Tibial nerve (tissue), 3 donors: ENCODE measurements at regions not wholly inside any gene's neighbourhood (a gene's known extent, or its start where the extent isn't known, plus 50 kb on each side); places are given as distances from the start of the nearest gene placed in this dataset.

Experiments used
- POLR2A ChIP-seq, 2 donors: fragments of 450-650 bp; IDR thresholded peaks; one replicate each; pipeline ENCODE4 v1.6.1; 2017; ENCODE audit warnings: antibody characterized with exemption in 2 of 2, mild to moderate bottlenecking in 2 of 2, moderate library complexity in 2 of 2
- TF ChIP-seq, protein P1 (sequence below), 5 experiments: fragments of 200-600 bp in 3 of 5; fragments of 450-650 bp in 2 of 5; sonication (generic) in 3 of 5; IDR thresholded peaks; one replicate each; pipeline ENCODE4 v1.5.1; 2016 to 2019; ENCODE audit warnings: antibody characterized with exemption in 5 of 5, mild to moderate bottlenecking in 3 of 5, moderate library complexity in 2 of 5

DNA sequence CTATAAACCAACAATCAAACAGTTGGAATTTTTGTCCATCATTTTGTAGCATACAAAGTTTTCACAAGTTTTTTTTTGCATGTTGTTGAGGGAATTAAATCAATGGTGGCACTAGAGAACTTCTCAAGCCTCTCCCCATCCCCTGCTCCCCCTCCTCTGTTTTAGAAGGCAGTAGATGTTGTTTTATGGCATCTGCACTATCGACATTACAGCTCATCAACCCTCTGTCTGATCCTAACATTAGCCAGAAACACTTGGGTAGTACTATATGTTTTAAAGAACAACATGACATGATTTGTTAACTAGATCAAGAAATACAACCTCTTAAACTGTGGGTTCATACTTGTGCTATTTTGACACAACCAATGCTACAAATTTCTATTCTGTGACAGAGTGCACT is 306.5 kb upstream of the NR5A2 start:
- TF ChIP-seq, protein P1, sequence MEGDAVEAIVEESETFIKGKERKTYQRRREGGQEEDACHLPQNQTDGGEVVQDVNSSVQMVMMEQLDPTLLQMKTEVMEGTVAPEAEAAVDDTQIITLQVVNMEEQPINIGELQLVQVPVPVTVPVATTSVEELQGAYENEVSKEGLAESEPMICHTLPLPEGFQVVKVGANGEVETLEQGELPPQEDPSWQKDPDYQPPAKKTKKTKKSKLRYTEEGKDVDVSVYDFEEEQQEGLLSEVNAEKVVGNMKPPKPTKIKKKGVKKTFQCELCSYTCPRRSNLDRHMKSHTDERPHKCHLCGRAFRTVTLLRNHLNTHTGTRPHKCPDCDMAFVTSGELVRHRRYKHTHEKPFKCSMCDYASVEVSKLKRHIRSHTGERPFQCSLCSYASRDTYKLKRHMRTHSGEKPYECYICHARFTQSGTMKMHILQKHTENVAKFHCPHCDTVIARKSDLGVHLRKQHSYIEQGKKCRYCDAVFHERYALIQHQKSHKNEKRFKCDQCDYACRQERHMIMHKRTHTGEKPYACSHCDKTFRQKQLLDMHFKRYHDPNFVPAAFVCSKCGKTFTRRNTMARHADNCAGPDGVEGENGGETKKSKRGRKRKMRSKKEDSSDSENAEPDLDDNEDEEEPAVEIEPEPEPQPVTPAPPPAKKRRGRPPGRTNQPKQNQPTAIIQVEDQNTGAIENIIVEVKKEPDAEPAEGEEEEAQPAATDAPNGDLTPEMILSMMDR (IDR thresholded peaks at IDR 0.05): no peak
- no peak for TF ChIP-seq POLR2A (IDR thresholded peaks at IDR 0.05)
